ENCODE measurements at regions not wholly inside any gene's neighbourhood (a gene's known extent, or its start where the extent isn't known, plus 50 kb on each side); places are given as distances from the start of the nearest gene placed in this dataset.

- no peak overlapping the region for H3K27ac ChIP-seq (ENCODE audit: insufficient read depth, low read length)
- H3K4me3 ChIP-seq (ENCODE audit: insufficient read depth, low read depth, low read length) = no peak overlapping the region
- no peaks in the 10 kb centered on the region for H3K4me1 ChIP-seq (ENCODE audit: control insufficient read depth, insufficient read depth, low read length)
- H2AK5ac ChIP-seq (ENCODE audit: low read depth, low read length) = no peak overlapping the region
- H4K5ac ChIP-seq (ENCODE audit: low read depth, low read length) = no peak overlapping the region
- H3K27me3 ChIP-seq (ENCODE audit: control insufficient read depth, insufficient read depth, low read length) = no peaks in the 10 kb centered on the region
- intact Hi-C loops (cut with micrococcal nuclease) (no loop called here), dilution Hi-C loops (cut with HindIII; ENCODE audit: low sequenced_read_pairs, unreplicated experiment) (no loop called here), in situ Hi-C loops (cut with MboI; ENCODE audit: low sequenced_read_pairs) (no loop called here)
- no peaks in the 10 kb centered on the region for H3K9me3 ChIP-seq (ENCODE audit: control insufficient read depth, insufficient read depth, low read length)
- no peak overlapping the region for H2BK15ac ChIP-seq (ENCODE audit: low read depth, low read length)
- H3K79me1 ChIP-seq (ENCODE audit: low read depth in 1 of 2, low read length in 2 of 2) = no peaks in the 10 kb centered on the region
- no peak overlapping the region for H2AK9ac ChIP-seq (replicated peaks; ENCODE audit: low read depth, low read length, poor library complexity)
- no CpG with 5 or more reads among the region's 2 CpGs for WGBS, 2 experiments (ENCODE audit: extremely low coverage in 2 of 2, insufficient read length in 1 of 2)
- BruUV-seq (replicated peaks) = no TSS peak
- H3K23ac ChIP-seq (ENCODE audit: low read depth, low read length) = no peak overlapping the region
- H2BK120ac ChIP-seq (ENCODE audit: low read depth, low read length) = no peak overlapping the region
- H3K56ac ChIP-seq (ENCODE audit: extremely low read depth, insufficient read depth, low read length) = no peak overlapping the region
- no peak for DNase-seq
- no peak overlapping the region for H2BK5ac ChIP-seq (ENCODE audit: low read depth, low read length, poor library complexity, severe bottlenecking)
- H3K9ac ChIP-seq (ENCODE audit: low read depth, low read length) = no peak overlapping the region
- TF ChIP-seq FOS (IDR thresholded peaks at IDR 0.05; ENCODE audit: low read depth, low read length) = no peak
- TF ChIP-seq, protein P1, sequence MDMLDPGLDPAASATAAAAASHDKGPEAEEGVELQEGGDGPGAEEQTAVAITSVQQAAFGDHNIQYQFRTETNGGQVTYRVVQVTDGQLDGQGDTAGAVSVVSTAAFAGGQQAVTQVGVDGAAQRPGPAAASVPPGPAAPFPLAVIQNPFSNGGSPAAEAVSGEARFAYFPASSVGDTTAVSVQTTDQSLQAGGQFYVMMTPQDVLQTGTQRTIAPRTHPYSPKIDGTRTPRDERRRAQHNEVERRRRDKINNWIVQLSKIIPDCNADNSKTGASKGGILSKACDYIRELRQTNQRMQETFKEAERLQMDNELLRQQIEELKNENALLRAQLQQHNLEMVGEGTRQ (IDR thresholded peaks at IDR 0.05; ENCODE audit: low read depth, low read length) = no peak
- TF ChIP-seq BHLHE40 (IDR thresholded peaks at IDR 0.05; ENCODE audit: low read depth, low read length) = no peak
- no peak for TF ChIP-seq RAD21 (IDR thresholded peaks at IDR 0.05; ENCODE audit: low read length)
- no peak for TF ChIP-seq CEBPB (IDR thresholded peaks at IDR 0.05; ENCODE audit: low read depth, low read length)
- no peak for TF ChIP-seq SMC3 (IDR thresholded peaks at IDR 0.05; ENCODE audit: low read depth, low read length)
- no peak for TF ChIP-seq CHD1 (IDR thresholded peaks at IDR 0.05; ENCODE audit: low read depth, low read length)
- no peak for TF ChIP-seq POLR2A (IDR thresholded peaks at IDR 0.05; ENCODE audit: low read depth, low read length)
- no peak for TF ChIP-seq RCOR1 (IDR thresholded peaks at IDR 0.05; ENCODE audit: insufficient replicate concordance, low read length)
- no peak for TF ChIP-seq ELK1 (IDR thresholded peaks at IDR 0.05; ENCODE audit: borderline replicate concordance, low read depth, low read length)
- no peak for TF ChIP-seq MXI1 (IDR thresholded peaks at IDR 0.05; ENCODE audit: borderline replicate concordance, low read depth, low read length)
- TF ChIP-seq, protein P2, sequence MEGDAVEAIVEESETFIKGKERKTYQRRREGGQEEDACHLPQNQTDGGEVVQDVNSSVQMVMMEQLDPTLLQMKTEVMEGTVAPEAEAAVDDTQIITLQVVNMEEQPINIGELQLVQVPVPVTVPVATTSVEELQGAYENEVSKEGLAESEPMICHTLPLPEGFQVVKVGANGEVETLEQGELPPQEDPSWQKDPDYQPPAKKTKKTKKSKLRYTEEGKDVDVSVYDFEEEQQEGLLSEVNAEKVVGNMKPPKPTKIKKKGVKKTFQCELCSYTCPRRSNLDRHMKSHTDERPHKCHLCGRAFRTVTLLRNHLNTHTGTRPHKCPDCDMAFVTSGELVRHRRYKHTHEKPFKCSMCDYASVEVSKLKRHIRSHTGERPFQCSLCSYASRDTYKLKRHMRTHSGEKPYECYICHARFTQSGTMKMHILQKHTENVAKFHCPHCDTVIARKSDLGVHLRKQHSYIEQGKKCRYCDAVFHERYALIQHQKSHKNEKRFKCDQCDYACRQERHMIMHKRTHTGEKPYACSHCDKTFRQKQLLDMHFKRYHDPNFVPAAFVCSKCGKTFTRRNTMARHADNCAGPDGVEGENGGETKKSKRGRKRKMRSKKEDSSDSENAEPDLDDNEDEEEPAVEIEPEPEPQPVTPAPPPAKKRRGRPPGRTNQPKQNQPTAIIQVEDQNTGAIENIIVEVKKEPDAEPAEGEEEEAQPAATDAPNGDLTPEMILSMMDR (conservative IDR thresholded peaks at IDR 0.05; ENCODE audit: low read depth, low read length) = no peak
- TF ChIP-seq MAZ (IDR thresholded peaks at IDR 0.05; ENCODE audit: borderline replicate concordance, low read depth, low read length) = no peak
- TF ChIP-seq MAFK (IDR thresholded peaks at IDR 0.05; ENCODE audit: low read depth, low read length) = no peak
- no peak overlapping the region for H3K18ac ChIP-seq (ENCODE audit: low read depth, low read length)
- no peak overlapping the region for H3K4me2 ChIP-seq (ENCODE audit: low read depth, low read length)
- H3K14ac ChIP-seq (replicated peaks; ENCODE audit: low read depth, low read length) = no peak overlapping the region
- no peak overlapping the region for H2BK20ac ChIP-seq (ENCODE audit: low read depth, low read length)
- ChIA-PET CTCF (interaction anchor here (0.6 to 1.9 kb wide), 2 partner anchors 12 to 1605 kb away, joined by 3 to 7 read pairs; no protein-coding TSS in a partner anchor), POLR2A (ENCODE audit: unreplicated experiment) (no interaction called here)
- H3K36me3 ChIP-seq (ENCODE audit: control insufficient read depth, insufficient read depth, low read length) = no peaks in the 10 kb centered on the region
- H3K9me1 ChIP-seq (ENCODE audit: insufficient read depth, low read length) = no peaks in the 10 kb centered on the region
- H2AFZ ChIP-seq (replicated peaks; ENCODE audit: low read length, poor library complexity) = no peak overlapping the region
- H4K8ac ChIP-seq (ENCODE audit: low read depth in 2 of 2, low read length in 2 of 2) = no peak overlapping the region
- no peaks in the 10 kb centered on the region for H4K20me1 ChIP-seq (ENCODE audit: insufficient read depth, low read length)
- no peak overlapping the region for H3K4ac ChIP-seq (ENCODE audit: low read depth, low read length)
- ATAC-seq (ENCODE audit: low read depth) = no peak
- H4K91ac ChIP-seq (ENCODE audit: insufficient read depth, low read depth, low read length) = no peak overlapping the region
These were observed 60.3 kb upstream of the RIOK2 start for GRCh38 chr5:97243353-97243752.
